B cell (primary cell): ENCODE measurements at regions not wholly inside any gene's neighbourhood (a gene's known extent, or its start where the extent isn't known, plus 50 kb on each side); places are given as distances from the start of the nearest gene placed in this dataset.

Experiments
- ATAC-seq: fragments of 200-7000 bp; cut with Tn5 transposase; one replicate; pipeline ENCODE4 v1.10.0; 2021; ENCODE audit warnings: low read depth, mild to moderate bottlenecking, moderate number of reproducible peaks, moderate library complexity
- CTCF ChIA-PET: fragments of 350-600 bp; sonication (Branson Sonifier 250); formaldehyde crosslinking; loops from one replicate; lab custom pipeline; 2021; ENCODE audit warnings: antibody characterized with exemption, inconsistent platforms; lab: Charles Lee
- POLR2A ChIA-PET: fragments of 350-600 bp; sonication (Branson Sonifier 250); formaldehyde crosslinking; loops from one replicate; lab custom pipeline; 2021; ENCODE audit warnings: antibody characterized with exemption; lab: Charles Lee
- DNase-seq: peaks from one replicate; pipeline ENCODE4 v3.0.0; 2013
- H2AFZ ChIP-seq: 2 replicates; pipeline ENCODE4 v1.6.1; 2012; ENCODE audit warnings: mild to moderate bottlenecking, low read depth, low read length; ENCODE audit not compliant: insufficient read depth, poor library complexity, severe bottlenecking
- H3K27ac ChIP-seq, 2 donors: 1 replicate in 1 of 2; 2 replicates in 1 of 2; pipeline ENCODE4 v1.5.1; 2012 to 2013; ENCODE audit warnings: low read length in 2 of 2, mild to moderate bottlenecking in 2 of 2, moderate library complexity in 1 of 2
- H3K27me3 ChIP-seq, 4 experiments: fragments of 200-600 bp in 1 of 4; sonication (generic) in 1 of 4; replicated peaks in 1 of 4; 1 replicate in 2 of 4; 2 replicates in 2 of 4; pipeline versions ENCODE4 v1.6.1 to v1.7.0; 2013 to 2016; ENCODE audit warnings: low read length in 3 of 4, mild to moderate bottlenecking in 2 of 4, mixed read lengths in 1 of 4, moderate library complexity in 1 of 4; ENCODE audit not compliant: insufficient read depth in 4 of 4, control insufficient read depth in 3 of 4; ENCODE audit errors: control extremely low read depth in 1 of 4
- H3K36me3 ChIP-seq, 2 experiments: replicated peaks in 1 of 2; 1 replicate in 1 of 2; 2 replicates in 1 of 2; pipeline versions ENCODE4 v1.6.1 to v1.7.1; 2013; ENCODE audit warnings: low read length in 1 of 2; ENCODE audit not compliant: insufficient read depth in 2 of 2, control insufficient read depth in 1 of 2; ENCODE audit errors: control extremely low read depth in 1 of 2, extremely low read depth in 1 of 2
- H3K4me1 ChIP-seq, 2 donors: fragments of 200-600 bp in 1 of 2; sonication (generic) in 1 of 2; 1 replicate in 1 of 2; 2 replicates in 1 of 2; pipeline versions ENCODE4 v1.5.1 to v1.6.1; 2013 to 2017; ENCODE audit warnings: low read length in 2 of 2; ENCODE audit not compliant: control insufficient read depth in 2 of 2, insufficient read depth in 2 of 2
- H3K4me2 ChIP-seq: replicated peaks from 2 replicates; pipeline ENCODE3; 2012; ENCODE audit warnings: mild to moderate bottlenecking, low read depth, low read length; ENCODE audit not compliant: poor library complexity, severe bottlenecking
- H3K4me3 ChIP-seq, 5 experiments: fragments of 200-600 bp in 1 of 5; sonication (generic) in 1 of 5; 1 replicate in 3 of 5; 2 replicates in 2 of 5; pipeline versions ENCODE4 v1.5.1 to v1.7.0; 2011 to 2016; ENCODE audit warnings: low read length in 4 of 5, mild to moderate bottlenecking in 4 of 5, low read depth in 2 of 5, control low read depth in 1 of 5, moderate library complexity in 1 of 5; ENCODE audit not compliant: insufficient read depth in 1 of 5; ENCODE audit errors: control extremely low read depth in 1 of 5, extremely low read depth in 1 of 5
- H3K79me2 ChIP-seq: fragments of 200-600 bp; sonication (generic); one replicate; pipeline ENCODE4 v1.6.0; 2016; ENCODE audit warnings: low read length; ENCODE audit not compliant: control insufficient read depth, insufficient read depth
- H3K9ac ChIP-seq: fragments of 200-600 bp; sonication (generic); 2 replicates; pipeline ENCODE4 v1.6.1; 2017; ENCODE audit warnings: mild to moderate bottlenecking, low read length, moderate library complexity
- H3K9me3 ChIP-seq, 3 donors: one replicate each; pipeline versions ENCODE4 v1.6.1 to v1.7.1; 2013; ENCODE audit warnings: low read length in 2 of 3; ENCODE audit not compliant: control insufficient read depth in 2 of 3, insufficient read depth in 1 of 3; ENCODE audit errors: control extremely low read depth in 1 of 3
- H4K20me1 ChIP-seq: 2 replicates; pipeline ENCODE4 v1.6.0; 2012; ENCODE audit warnings: mild to moderate bottlenecking, low read length; ENCODE audit not compliant: insufficient read depth, control insufficient read depth, poor library complexity, severe bottlenecking
- H3K27ac Mint-ChIP-seq: one replicate; pipeline ENCODE4 v1.8.0; 2021; ENCODE audit warnings: mixed read lengths
- H3K27me3 Mint-ChIP-seq: one replicate; pipeline ENCODE4 v1.8.0; 2021; ENCODE audit warnings: mixed read lengths
- H3K4me1 Mint-ChIP-seq: one replicate; pipeline ENCODE4 v1.8.0; 2021; ENCODE audit warnings: mixed read lengths
- H3K4me3 Mint-ChIP-seq: one replicate; pipeline ENCODE4 v1.8.0; 2021; ENCODE audit warnings: mixed read lengths
- H3K9me3 Mint-ChIP-seq: one replicate; pipeline ENCODE4 v1.8.0; 2022; ENCODE audit warnings: mixed read lengths; ENCODE audit not compliant: insufficient read depth
- EZH2 ChIP-seq: IDR thresholded peaks from 2 replicates; pipeline ENCODE4 v1.6.1; 2012; ENCODE audit warnings: borderline replicate concordance, low read depth, mild to moderate bottlenecking, moderate library complexity, low read length; ENCODE audit not compliant: insufficient read depth, poor library complexity, severe bottlenecking
- WGBS: methylation state at CpG from one replicate; pipeline ENCODE4 v1.1.5; 2013; ENCODE audit warnings: missing lambda C conversion rate; ENCODE audit not compliant: insufficient coverage; 5-methylcytosine and 5-hydroxymethylcytosine counted together
- intact Hi-C: fragments of 100-400 bp; cut with micrococcal nuclease; formaldehyde crosslinking; loops from one replicate; pipeline ENCODE4 v1.10.0; 2022
- TF ChIP-seq, protein P1 (sequence below): fragments of 200-600 bp; IDR thresholded peaks from one replicate; pipeline ENCODE4 v1.8.0; 2022; ENCODE audit warnings: antibody characterized with exemption, mild to moderate bottlenecking

DNA sequence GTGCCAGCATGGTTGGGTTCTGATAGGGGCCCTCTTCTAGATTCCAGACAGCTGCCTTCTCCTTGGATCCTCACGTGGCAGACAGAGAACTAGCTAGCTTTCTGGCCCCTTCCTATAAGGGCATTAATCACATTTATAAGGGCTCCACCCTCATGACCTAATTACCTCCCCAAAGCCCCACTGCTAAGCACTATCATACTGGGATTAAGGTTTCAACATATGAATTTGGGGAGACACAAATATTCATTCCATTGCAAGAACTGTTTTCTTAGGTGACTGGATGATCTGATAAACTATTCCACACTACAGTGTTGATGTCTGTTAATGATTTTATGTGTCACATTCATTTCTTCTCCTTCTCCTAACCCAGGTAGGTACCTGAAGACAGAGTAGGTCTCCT lies 135.8 kb upstream of the COL21A1 start:
- Histone ChIP-seq H3K4me3 (no peak overlapping the region), H3K36me3 (no peaks in the 10 kb centered on the region), H3K9me3 (no peaks in the 10 kb centered on the region), H3K27ac (no peak overlapping the region), H3K4me2 (no peak overlapping the region), H3K27me3 (no peaks in the 10 kb centered on the region), H3K79me2 (no peaks in the 10 kb centered on the region), H2AFZ (no peak overlapping the region), H4K20me1 (no peaks in the 10 kb centered on the region), H3K4me1 (no peaks in the 10 kb centered on the region), H3K9ac (no peak overlapping the region)
- H3K9me3 Mint-ChIP-seq = no peaks in the 10 kb centered on the region
- no peak for ATAC-seq
- no peaks in the 10 kb centered on the region for H3K4me1 Mint-ChIP-seq
- H3K27ac Mint-ChIP-seq = no peak overlapping the region
- no peak for DNase-seq
- POLR2A ChIA-PET = no interaction called here
- TF ChIP-seq, protein P1, sequence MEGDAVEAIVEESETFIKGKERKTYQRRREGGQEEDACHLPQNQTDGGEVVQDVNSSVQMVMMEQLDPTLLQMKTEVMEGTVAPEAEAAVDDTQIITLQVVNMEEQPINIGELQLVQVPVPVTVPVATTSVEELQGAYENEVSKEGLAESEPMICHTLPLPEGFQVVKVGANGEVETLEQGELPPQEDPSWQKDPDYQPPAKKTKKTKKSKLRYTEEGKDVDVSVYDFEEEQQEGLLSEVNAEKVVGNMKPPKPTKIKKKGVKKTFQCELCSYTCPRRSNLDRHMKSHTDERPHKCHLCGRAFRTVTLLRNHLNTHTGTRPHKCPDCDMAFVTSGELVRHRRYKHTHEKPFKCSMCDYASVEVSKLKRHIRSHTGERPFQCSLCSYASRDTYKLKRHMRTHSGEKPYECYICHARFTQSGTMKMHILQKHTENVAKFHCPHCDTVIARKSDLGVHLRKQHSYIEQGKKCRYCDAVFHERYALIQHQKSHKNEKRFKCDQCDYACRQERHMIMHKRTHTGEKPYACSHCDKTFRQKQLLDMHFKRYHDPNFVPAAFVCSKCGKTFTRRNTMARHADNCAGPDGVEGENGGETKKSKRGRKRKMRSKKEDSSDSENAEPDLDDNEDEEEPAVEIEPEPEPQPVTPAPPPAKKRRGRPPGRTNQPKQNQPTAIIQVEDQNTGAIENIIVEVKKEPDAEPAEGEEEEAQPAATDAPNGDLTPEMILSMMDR = no peak
- no peak for TF ChIP-seq EZH2
- no peak overlapping the region for H3K4me3 Mint-ChIP-seq
- intact Hi-C loops = no loop called here
- CTCF ChIA-PET = no interaction called here
- WGBS = no CpG with 5 or more reads among the region's 1 CpG
- no peaks in the 10 kb centered on the region for H3K27me3 Mint-ChIP-seq

DNA sequence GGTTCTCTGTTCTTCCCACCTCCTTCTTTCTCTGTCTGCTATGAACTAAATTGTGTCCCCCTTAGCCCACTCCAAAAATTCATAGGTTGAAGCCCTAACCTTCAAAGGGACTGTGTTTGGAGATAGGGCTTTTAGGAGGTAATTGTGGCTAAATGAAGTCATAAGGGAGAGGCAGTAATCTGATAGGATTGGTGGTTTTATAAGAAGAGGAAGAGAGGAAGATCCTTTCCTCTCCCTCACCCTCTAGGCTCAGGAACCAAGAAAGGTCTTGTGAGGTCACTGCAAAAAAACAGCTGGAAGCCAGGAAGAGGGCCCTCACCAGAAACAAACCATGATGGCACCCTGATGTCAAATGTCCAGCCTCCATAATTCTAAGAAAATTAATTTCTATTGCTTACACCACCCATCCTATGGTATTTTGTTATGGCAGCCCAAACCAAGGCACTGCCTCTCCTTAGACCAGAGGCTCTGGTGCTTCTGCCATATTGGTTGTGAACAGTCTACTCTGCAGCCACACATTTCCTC lies 135.1 kb upstream of the COL21A1 start:
- Mint-ChIP-seq H3K4me3 (no peak overlapping the region), H3K9me3 (no peaks in the 10 kb centered on the region), H3K27ac (no peak overlapping the region), H3K27me3 (no peaks in the 10 kb centered on the region), H3K4me1 (no peaks in the 10 kb centered on the region)
- Histone ChIP-seq H3K4me2 (no peak overlapping the region), H3K27me3 (no peaks in the 10 kb centered on the region), H3K79me2 (no peaks in the 10 kb centered on the region), H3K9me3 (no peaks in the 10 kb centered on the region), H3K9ac (no peak overlapping the region), H3K36me3 (no peaks in the 10 kb centered on the region), H3K4me3 (no peak overlapping the region), H3K4me1 (no peaks in the 10 kb centered on the region), H4K20me1 (no peaks in the 10 kb centered on the region), H2AFZ (no peak overlapping the region), H3K27ac (no peak overlapping the region)
- TF ChIP-seq, protein P1 = no peak
- TF ChIP-seq EZH2 = no peak
- ATAC-seq (no peak), DNase-seq (no peak)
- POLR2A ChIA-PET = no interaction called here
- CTCF ChIA-PET = no interaction called here
- intact Hi-C loops = no loop called here
